GM20000 (cell line): ENCODE measurements at regions not wholly inside any gene's neighbourhood (a gene's known extent, or its start where the extent isn't known, plus 50 kb on each side); places are given as distances from the start of the nearest gene placed in this dataset.

Experiments
- DNase-seq: peaks from one replicate; pipeline ENCODE4 v3.0.0; 2012; ENCODE audit warnings: low spot score
- TF ChIP-seq, protein P1 (sequence below): IDR thresholded peaks from 2 replicates; pipeline ENCODE4 v1.5.1; 2012; ENCODE audit warnings: mild to moderate bottlenecking, control low read depth; ENCODE audit errors: extremely low read depth, missing control alignments

DNA sequence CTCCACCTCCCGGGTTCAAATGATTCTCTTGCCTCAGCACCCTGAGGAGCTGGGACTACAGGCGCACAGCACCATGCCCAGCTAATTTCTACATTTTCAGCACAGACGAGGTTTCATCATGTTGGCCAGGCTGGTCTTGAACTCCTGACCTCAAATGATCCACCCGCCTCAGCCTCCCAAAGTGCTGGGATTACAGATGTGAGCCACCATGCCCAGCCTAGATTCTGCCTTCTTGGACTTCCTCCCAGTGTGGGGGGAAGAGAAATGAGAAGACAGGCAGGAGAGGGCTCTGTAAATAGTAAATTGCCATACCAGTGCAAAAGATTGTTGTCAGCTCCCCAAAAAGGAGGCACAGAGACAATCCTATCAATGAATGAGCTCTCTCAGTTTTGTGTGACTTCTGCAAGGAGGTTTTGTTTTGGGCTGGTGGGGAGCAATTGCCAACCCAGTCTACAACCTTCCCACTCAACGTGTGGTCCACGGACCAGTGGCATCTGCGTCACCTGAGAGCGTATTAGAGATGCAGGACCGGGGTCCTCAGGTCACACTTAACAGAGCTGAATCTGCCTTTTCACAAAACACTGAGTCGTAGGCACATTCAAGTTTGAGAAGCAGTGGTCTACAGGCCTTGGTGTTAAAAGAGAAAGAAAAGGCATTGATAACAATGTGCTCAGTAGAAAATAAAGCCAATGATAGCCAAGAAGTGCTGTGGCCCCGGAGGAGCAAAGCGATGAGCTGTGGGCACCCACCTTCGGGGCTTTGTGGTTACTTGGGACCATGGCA is 78.1 kb downstream of the MYCN start:
- TF ChIP-seq, protein P1, sequence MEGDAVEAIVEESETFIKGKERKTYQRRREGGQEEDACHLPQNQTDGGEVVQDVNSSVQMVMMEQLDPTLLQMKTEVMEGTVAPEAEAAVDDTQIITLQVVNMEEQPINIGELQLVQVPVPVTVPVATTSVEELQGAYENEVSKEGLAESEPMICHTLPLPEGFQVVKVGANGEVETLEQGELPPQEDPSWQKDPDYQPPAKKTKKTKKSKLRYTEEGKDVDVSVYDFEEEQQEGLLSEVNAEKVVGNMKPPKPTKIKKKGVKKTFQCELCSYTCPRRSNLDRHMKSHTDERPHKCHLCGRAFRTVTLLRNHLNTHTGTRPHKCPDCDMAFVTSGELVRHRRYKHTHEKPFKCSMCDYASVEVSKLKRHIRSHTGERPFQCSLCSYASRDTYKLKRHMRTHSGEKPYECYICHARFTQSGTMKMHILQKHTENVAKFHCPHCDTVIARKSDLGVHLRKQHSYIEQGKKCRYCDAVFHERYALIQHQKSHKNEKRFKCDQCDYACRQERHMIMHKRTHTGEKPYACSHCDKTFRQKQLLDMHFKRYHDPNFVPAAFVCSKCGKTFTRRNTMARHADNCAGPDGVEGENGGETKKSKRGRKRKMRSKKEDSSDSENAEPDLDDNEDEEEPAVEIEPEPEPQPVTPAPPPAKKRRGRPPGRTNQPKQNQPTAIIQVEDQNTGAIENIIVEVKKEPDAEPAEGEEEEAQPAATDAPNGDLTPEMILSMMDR, result no peak

GRCh38 chr2:16016282-16016681 is 75.9 kb downstream of the MYCN start:
- DNase-seq, result no peak
- TF ChIP-seq, protein P1, result no peak

More for the DNA sequence above, 78.1 kb downstream of the MYCN start:
- DNase-seq, result no peak

DNA sequence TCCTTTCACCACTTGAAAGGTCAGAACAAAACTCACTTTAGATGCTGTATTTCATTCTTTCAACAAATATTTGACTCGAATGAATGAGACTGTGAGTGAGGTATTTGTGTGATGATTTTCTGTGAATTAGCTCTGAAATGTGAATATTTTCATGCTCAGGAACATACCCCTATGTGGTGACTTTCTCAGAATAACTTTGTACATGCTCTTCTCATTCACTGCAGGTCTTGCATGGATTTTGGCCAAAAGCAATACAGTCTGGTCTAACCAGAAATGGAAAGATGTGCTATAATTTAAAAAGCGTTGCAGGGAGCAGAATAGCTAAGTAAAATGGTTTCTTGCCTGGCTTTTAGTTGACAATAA is 75.5 kb downstream of the MYCN start:
- TF ChIP-seq, protein P1, result no peak
- DNase-seq, result no peak

GRCh38 chr2:16015210-16015902 is 75.0 kb downstream of the MYCN start:
- TF ChIP-seq, protein P1, result no peak
- no peak for DNase-seq

GRCh38 chr2:16014802-16015201 is 74.5 kb downstream of the MYCN start:
- no peak for DNase-seq
- TF ChIP-seq, protein P1, result no peak

DNA sequence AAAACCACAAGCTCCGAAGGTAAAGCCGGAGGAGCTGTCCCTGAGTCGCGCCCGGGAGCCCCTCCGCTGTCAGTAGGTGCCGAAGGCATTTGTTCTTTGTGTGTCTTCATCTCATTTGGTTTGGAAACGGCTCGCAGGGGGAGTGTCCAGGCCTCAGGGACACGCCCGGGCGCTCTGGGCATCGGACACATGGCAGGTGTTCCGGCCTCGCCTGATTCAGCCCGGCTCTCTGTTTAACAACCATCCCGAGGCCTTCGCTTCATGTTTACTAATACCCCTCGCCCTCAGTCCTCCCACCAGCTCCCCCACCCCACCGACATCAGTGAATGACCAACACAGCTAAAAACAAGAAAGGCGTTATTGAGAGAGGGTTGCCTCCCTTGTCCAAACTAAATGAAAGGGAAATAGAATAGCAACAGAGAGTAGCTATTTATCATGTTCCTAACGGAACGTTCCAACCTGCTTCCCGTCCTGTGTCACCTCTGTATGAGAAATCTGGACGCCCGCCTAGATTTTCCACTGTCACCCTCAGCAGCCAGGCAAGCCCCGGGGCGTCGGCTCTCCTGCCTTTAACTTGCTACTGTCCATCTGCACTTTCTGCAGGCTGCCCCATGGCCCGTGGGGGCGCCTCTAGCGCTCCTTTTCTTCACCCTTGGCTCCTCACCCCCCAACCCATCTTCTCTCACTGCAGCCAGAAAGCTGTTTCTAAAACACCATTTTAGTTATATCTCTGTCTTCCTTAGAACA is 73.9 kb downstream of the MYCN start:
- TF ChIP-seq, protein P1, result no peak
- DNase-seq, result no peak
